Skeletal muscle satellite cell (primary cell): ENCODE measurements at regions not wholly inside any gene's neighbourhood (a gene's known extent, or its start where the extent isn't known, plus 50 kb on each side); places are given as distances from the start of the nearest gene placed in this dataset. TPM values are rescaled to one million over a fixed set of nuclear protein-coding genes. Genes with fewer than 3 reads are reported as not detected.

Experiments used
- H3K27me3 ChIP-seq: 2 replicates; pipeline ENCODE4 v1.7.0; 2013; ENCODE audit warnings: low read length; ENCODE audit not compliant: control insufficient read depth, insufficient read depth
- H3K36me3 ChIP-seq: 2 replicates; pipeline ENCODE4 v1.7.0; 2013; ENCODE audit warnings: mild to moderate bottlenecking, control low read depth, low read length; ENCODE audit not compliant: insufficient read depth
- H3K4me1 ChIP-seq: 2 replicates; pipeline ENCODE4 v1.7.0; 2013; ENCODE audit warnings: low read length; ENCODE audit not compliant: control insufficient read depth, insufficient read depth
- H3K4me2 ChIP-seq: 2 replicates; pipeline ENCODE4 v1.7.0; 2013; ENCODE audit warnings: mild to moderate bottlenecking, low read length
- H3K4me3 ChIP-seq: 2 replicates; pipeline ENCODE4 v1.7.0; 2013; ENCODE audit warnings: low read length
- H3K9ac ChIP-seq: 2 replicates; pipeline ENCODE4 v1.7.0; 2013; ENCODE audit warnings: mild to moderate bottlenecking, low read depth, low read length, moderate library complexity
- H3K9me3 ChIP-seq: replicated peaks from 2 replicates; pipeline ENCODE4 v1.7.0; 2013; ENCODE audit warnings: mild to moderate bottlenecking, control low read depth, low read length
- small RNA-seq: library from RNA; depleted of rRNA; stranded (forward); fragments of <200 nt; gene quantifications from one replicate; pipeline ENCODE3, GENCODE V24; 2012

DNA sequence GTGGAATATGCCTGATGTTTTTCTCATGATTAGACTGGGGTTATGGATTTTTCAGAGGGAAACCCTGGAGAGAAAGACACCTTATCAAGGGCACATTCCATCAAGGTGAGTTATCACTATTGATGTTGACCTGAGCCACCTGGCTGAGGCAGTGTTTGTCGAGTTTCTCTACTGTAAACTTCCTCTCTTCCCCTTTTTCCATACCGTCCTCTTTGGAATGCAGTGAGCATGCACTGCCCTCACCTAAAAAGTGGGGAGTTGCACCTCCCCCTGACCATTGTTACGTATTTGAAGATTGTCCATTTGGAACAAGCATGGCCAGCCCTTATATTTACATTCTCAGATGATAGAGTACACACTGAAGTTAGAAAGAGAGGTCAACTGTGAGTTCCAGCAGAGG, 53.9 kb upstream of the PWP1 start:
- no peaks in the 10 kb centered on the region for H3K4me1 ChIP-seq

GRCh38 chr12:107632246-107632645, 53.4 kb upstream of the PWP1 start:
- no peaks in the 10 kb centered on the region for H3K4me1 ChIP-seq
- H3K27me3 ChIP-seq: no peaks in the 10 kb centered on the region
- H3K36me3 ChIP-seq: no peaks in the 10 kb centered on the region
- H3K9ac ChIP-seq: no peak overlapping the region
- H3K9me3 ChIP-seq: no peaks in the 10 kb centered on the region
- no peak overlapping the region for H3K4me2 ChIP-seq
- no peak overlapping the region for H3K4me3 ChIP-seq

More for the DNA sequence above, 53.9 kb upstream of the PWP1 start:
- Histone ChIP-seq H3K9me3 (no peaks in the 10 kb centered on the region), H3K9ac (no peak overlapping the region), H3K4me3 (no peak overlapping the region), H3K36me3 (no peaks in the 10 kb centered on the region), H3K27me3 (no peaks in the 10 kb centered on the region), H3K4me2 (no peak overlapping the region)

GRCh38 chr12:107634530-107634929, 51.1 kb upstream of the PWP1 start:
- no peaks in the 10 kb centered on the region for H3K36me3 ChIP-seq
- no peaks in the 10 kb centered on the region for H3K4me1 ChIP-seq
- peaks cover 4% of the 10 kb centered on the region for H3K27me3 ChIP-seq
- H3K4me3 ChIP-seq: no peak overlapping the region
- no peak overlapping the region for H3K9ac ChIP-seq
- no peaks in the 10 kb centered on the region for H3K9me3 ChIP-seq
- H3K4me2 ChIP-seq: no peak overlapping the region

DNA sequence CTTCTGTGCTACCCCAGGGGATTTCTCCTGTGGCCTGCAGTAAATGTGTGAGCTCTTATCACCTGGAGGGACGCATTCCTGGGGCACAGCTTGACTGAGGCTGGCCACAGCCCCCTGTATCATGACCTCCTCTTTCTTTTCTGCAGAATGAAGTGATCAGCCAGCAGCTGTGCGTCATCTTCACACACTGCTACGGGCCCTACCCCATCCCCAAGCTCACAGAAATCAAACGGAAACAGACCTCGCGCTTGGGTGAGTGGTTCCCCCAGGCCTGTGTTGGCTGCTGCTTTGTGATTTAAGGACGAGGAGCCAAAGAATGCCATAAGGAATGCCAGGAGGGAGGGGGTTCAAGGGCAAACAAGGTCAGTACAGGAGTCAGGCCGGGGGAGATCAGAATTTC, 50.5 kb upstream of the PWP1 start:
- no peak overlapping the region for H3K9ac ChIP-seq
- H3K36me3 ChIP-seq: no peaks in the 10 kb centered on the region
- H3K4me3 ChIP-seq: no peak overlapping the region
- no peaks in the 10 kb centered on the region for H3K4me1 ChIP-seq
- H3K27me3 ChIP-seq: peaks cover 4% of the 10 kb centered on the region
- no peak overlapping the region for H3K4me2 ChIP-seq
- no peaks in the 10 kb centered on the region for H3K9me3 ChIP-seq

Small RNA genes lying in the stretch of these regions (small RNA-seq; reads per million reads assigned to genes)
- gene RF00284 (not detected), gene RNA5SP371 (not detected)
